Femur (tissue), 1 donor: ENCODE measurements at regions not wholly inside any gene's neighbourhood (a gene's known extent, or its start where the extent isn't known, plus 50 kb on each side); places are given as distances from the start of the nearest gene placed in this dataset.
"Not testable (repeated sequence)": the region's sequence is repeated elsewhere in the genome, so short reads cannot be mapped to it uniquely, and the experiment has no call there.

Source experiments
- DNase-seq: peaks from one replicate; pipeline ENCODE4 v3.0.0-alpha.2; 2017

DNA sequence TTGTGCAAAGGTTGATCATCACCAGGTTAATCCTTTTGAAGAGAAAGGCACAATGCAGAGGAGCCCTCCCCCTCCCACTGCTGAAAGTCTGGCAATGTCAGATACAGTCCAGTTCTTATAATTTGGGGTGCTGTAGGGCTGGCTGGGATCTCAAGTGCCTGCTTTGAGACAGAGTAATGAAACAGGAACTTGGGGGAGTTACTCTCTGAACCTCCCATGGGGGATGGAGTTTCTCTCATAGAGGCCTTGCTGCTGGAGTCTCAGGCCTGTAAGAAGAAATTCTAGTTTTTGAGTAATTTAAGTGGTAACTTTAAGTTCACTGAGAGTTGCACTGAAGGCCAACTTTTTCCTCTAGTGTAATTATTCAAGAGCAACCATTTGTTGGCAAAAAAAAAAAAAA, 410.5 kb downstream of the KCNRG start:
- no peak for DNase-seq

DNA sequence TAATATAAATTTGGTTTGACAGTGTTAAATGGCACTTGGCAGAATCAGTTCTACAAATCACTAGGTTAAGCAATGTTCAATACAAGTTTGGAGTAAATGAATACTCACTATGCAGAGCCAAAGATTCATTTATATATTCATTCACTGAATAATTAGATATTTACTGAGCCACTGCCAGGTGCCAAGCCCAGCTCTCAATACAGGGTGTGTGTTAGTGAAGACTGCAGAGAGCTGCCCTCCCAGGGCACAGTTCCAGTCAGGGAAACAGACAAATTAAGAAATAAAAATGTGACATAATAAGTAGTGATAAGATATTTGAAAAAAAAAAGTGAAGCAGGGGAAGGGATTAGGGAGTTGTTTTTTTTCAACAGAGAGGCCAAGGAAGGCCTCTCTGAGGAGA, 411.7 kb downstream of the KCNRG start:
- no peak for DNase-seq

DNA sequence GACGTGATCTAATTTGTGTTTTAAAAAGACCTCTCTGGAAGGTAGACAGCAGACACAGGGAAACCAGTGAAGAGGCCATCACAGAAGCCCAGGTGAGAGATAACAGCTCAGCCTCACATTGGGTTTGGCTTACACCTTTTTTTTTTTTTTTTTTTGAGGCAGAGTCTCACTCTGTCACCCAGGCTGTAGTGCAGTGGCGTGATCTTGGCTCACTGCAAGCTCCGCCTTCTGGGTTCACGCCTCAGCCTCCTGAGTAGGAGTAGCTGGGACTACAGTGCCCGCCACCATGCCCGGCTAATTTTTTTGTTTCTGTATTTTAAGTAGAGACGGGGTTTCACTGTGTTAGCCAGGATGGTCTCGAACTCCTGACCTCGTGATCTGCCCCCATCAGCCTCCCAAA, 412.3 kb downstream of the KCNRG start:
- DNase-seq = not testable (repeated sequence)

DNA sequence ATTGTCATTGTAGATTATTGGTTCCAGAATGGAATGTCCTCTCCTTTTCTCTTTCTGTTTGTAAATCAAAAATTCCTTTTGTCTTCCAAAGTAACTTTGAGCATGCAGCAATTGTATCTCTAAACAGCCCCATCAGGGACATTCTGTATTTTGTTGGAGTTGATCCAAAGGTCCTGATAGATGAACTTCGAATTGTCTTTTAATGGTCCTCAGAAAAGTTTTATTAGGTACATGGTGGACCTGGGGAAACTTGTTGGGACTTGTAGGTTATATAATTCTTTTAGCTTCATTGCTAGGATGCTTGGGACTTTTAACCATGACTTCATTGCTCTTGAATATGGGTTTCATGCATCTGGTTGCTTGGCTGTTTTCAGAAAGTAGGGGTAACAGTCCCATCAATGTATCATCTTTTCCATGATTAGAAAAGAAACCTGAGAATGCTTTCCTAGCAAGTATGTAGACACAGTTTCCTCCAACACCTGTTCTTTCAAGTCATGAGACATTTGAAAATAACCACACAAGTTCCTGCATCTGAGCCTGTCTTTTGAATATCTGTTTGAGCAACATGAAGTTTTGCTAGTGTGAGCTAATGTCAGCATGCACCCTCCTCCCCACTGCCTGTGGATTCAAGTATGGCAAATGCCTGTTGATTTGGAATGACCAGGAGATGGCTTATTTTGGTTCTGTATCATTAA, 413.1 kb downstream of the KCNRG start:
- DNase-seq = no peak

DNA sequence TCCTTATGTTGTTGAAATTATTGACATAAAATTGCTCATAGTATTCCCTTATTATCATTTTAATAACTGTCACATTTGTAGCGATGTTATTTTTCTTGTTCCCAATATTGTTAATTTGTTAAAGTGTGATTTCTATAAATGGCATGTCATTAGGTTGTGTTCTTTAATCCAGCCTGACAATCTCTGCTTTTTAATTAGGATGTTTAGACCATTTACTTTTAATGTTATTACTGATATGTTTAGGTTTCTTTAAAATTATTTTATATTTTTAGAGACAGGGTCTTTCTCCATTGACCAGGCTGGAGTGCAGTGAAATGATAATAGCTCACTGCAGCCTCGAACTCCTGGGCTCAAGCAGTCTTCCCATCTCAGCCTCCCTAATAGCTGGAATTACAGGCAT, 408.5 kb downstream of the DLEU7 start:
- no peak for DNase-seq

DNA sequence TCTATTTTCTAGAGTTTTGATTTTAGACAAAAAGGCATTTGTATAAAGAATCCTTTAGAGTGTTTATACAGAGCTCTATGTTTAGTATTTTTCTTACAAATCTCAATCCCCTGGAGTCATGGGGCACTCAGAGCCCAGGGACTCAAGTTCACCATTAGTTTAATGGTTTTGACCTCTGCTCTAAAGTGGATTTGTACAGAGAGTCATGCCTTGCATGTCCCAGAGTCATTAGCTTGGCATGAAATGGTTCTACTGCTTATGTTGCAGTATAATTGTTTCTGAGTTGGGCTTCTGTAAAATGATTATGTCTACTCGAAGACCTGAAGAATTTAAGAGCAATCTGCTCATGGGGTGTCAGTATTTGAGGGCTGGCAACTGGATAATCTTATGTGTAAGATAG, 406.2 kb downstream of the DLEU7 start:
- DNase-seq = no peak

DNA sequence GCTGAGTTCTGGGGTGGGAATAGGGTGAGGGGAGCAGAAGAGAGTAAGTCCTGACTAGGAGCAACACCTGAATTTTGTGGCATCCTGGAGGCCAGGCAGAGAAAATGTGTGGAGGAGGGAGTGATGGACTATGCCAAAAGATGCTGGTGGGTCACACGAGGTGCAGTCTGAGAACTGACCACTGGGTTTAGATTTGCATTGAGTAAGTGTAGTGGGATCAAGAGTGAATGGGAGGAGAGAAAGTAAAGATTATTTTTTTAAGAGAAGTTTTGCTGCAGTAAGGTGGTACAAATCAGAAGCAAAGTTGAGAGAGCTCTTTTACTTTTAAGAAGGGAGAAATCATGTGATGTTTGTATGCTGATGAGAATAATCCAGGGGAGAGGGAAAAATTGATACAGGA, 405.1 kb downstream of the DLEU7 start:
- no peak for DNase-seq

DNA sequence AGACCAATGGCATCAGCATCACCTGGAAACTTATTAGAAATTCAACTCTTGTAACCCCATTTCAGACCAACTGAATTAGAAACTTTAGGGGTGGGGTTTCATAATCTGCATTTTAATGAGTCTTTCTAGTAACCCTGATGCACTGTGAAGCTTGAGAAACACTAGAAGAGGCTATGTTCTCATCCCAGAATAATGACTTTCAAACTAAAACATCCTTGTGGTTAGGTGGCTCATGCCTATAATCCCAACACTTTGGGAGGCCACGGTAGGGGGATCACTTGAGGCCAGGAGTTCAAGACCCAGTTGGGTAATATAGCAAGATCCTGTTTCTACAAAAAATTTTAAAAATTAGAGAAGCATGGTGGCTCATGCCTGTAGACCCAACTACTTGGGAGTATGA, 402.4 kb downstream of the DLEU7 start:
- no peak for DNase-seq

DNA sequence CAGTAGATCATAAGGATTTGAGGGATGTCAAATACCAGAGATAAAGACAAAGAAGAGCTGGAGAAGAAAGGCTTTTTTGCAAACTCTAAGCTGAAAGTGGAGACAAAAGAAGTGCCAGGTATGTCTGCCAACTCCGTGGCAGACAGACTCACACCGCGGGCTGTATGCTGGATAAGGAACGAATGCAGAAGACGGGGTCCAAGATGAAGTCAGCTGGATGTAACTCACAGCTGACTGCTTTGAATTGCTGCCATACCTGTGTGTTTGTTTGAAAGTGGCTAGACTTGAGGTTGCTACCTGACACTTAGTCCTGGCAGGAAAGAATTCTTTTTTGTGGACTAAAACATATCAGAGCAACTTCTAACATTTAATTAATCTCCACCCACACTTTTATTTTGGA, 398.8 kb downstream of the DLEU7 start:
- no peak for DNase-seq

DNA sequence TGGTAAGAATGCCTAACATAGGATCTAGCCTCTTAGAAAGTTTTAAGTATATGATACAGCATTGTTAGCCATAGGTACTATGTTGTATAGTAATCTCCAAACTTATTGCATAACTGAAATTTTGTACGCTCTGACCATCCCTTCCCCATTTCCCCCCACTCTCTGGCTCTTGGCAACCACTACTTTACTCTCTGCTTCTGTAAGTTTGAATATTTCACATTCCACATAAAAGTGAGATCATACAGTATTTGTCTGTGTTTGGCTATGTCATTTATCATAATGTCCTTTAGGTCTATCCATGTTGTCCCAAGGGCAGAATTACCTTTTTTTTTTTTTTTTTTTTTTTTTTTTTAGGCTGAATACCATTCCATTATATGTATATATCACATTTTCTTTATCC, 396.9 kb downstream of the DLEU7 start:
- no peak for DNase-seq

DNA sequence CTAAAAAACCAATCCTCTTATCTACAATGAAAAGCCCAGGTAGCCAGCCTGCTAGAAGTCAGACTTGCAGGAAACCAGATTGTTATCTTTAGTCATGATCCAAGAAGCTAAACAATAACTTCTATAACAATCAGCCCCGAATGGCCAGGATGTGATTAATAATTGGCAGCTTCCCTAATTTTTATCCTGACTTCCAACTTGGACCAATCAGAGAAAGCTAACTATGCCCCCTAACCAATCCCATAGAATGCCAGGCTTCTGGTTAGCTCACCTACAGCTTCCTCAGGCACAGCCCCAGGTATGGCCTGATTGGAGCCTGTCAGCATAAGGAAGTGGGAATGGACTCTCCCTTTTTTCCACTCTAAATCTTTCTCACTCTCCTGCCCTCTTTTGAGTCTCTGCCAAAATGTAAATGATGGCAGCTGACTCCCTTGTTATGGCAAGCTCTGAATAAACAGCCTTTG, 394.9 kb downstream of the DLEU7 start:
- no peak for DNase-seq

DNA sequence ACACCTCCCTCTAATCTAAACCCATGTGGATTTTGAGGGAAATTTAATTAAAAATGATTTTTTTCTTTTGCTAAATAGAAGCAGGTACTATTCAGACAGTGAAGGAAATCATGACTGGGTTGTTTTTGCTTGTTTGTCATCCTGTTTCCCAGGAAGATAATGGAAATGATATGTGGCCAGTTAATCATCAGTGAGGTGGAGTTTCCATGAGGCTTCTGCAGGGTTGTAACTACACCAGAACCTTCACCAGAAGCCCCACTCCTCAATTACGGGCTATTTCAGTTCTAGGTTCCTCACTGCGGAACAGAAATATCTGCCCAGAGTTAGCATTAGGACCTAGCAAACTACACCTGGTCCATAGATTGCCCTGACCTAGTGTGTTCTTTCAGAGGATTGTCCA, 394.0 kb downstream of the DLEU7 start:
- no peak for DNase-seq

DNA sequence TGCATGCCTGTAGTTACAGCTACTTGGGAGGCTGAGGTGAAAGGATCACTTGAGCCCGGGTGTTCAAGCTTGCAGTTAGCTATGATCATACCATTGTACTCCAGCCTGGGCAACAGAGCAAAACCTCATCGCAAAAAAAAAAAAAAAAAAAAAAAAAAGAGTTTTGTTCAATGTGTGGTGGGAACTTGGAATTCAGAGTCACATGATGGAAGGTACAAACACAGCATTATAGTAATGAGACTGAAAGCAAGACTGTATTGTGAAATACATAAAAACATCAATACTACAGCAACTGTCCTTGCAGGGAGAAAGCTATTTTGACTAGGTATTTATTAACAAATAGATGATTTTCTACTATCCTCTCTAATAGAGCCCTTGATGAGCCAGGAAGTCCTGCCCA, 393.2 kb downstream of the DLEU7 start:
- no peak for DNase-seq

DNA sequence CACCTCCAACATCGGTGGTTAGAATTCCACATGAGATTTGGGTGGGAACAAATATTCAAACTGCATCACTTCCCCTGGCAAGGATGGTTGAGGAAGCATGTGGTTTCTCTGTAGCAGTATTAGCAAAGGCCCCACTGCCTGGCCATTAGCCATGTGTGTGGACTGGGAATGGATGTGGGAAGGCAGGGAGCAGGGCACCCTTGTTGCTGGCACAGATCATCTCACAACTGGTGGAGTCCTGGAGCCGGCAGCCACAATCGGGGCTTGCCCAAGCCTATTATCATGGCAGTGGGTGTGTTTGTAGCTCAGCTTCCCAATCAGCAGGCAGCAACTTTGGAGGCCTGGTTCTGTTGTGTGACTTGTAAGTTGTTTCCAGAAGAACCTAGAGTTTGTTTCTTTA, 391.9 kb downstream of the DLEU7 start:
- DNase-seq = no peak

DNA sequence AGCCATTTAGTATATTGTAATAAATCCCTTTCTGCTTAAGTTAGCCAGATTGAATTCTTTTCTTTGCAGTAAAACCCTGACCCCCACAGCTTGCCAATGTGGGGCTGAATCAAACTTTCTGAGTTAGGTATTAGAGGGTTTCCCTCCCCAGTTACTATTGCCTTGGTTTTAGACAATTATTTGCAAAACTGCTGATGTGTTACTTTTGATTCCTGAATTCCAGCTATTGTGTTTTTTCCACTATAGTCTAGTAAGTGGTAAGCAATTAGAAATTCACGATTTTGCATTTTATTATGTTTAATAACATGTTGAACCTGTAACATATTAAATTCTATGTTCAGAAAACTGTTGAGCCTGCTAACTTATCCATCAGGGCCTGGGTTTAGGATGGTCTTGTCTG, 391.5 kb downstream of the DLEU7 start:
- no peak for DNase-seq

DNA sequence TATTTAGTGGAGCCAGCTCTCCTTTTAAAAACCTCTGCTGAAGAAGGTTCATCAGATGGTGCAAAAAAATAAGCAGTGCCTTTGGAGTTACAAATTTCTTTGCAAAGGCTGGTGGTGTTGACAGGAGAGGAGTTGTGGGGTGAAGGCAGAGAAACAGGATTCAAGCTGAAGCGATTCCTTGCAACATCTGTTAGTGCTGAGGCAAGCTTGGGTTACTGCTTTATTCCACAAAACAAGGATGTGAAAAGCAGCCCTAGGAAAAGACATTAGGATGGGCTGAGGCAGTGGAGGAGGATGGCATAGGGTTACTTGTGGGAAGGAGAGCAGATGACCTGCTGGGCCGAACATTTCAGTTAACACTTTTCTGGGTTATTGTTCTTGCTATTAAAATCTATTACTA, 390.7 kb downstream of the DLEU7 start:
- peak; percentile 31 for DNase-seq

DNA sequence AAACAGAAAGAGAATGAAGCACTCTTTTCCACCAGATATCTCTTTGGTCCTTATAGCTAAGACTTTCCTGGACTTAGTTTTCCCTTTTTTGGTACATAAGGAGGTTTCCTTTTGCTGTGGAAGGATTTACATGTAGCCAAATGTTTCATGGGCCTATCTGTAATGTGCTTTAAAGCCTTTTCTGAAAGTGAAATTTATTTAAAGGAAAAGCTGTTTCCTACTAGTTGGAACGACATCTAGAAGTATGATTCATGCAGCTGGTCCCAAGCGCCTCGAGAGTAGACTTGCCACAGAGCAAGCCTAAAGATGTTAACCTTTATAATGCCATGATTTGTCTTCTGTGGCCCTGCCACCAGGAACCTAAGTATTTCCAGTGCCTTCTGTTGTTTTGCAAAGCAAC, 390.3 kb downstream of the DLEU7 start:
- peak; percentile 33 for DNase-seq

DNA sequence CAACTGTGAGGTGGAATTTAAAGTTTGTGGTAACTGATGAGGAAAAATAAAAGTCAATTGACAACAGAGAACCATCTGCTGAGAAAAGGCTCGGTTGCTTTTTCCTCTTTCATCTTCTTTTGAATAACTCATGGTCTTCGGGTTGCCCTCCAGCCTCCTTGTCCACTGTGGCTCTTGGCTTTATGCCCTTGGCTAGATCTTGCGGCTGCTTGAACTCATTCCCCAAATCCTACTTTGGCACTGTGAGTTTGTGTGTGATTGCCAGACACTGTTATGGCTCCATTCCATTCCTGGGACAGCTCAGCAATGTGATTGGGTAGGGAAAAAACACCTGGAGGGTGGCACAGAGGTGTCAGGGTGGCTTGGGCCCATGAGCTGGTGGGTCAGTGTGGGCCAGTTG, 387.4 kb downstream of the DLEU7 start:
- no peak for DNase-seq

DNA sequence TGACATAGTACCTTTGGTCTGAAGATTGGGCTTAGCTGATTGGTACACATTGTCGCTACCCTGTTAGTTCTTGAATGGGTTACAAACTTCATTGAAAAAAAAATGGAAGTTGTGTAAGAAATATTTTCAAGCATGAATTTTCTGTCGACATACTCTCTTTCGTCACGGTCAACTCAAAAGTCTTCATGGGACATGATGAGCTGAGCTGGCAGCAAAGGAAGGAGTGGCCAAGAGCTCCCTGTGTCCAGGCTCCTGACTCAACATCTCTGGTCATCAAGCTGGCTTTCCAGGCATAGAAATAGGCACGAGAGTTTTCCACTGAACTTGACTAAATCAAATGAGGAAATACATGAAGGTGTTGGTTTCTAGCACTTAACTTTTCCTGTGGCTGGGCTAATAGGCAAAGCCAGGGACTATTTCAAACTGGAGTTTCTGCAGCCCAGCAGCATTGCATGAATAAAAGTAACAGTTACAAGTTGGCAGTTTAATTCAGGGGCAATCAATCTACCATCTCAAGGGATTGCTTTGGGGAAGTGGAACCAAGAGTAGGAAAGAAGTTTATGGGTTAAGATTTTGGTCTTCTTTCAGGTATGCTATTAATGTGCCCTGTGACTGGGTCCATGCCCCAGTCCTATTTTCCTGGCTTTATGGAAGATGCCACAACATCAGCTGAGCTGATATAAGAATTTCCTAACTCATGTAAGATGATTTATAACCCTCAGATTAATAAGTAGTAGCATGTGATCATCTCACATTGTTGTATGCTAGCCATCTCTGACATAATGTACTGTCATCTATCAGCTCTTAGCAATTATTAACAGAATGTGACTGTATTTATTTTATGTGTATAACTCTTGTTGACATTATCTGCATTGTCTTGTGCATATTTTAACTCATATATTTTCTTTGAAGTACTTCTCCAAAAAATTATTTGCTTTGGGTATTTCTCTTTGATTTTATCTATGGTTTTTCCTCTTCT, 385.8 kb downstream of the DLEU7 start:
- no peak for DNase-seq

DNA sequence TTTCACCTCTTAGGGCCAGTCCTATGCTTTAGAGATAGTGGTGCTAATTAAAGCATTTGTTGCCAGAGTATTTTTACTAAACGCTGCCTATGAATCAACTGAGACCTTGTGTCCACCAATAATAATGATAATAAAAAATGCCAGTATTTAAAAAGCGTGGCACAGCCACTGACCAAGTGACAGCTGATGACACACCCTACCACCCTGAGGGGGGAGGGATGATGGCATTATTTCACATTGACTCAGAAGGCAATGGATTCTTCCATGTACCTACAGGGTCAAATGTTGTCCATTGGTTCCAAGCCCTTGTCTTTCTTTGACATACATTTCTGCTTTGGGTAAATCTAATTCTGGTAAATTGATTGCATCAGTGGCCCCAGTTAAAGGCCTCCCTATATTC, 384.4 kb downstream of the DLEU7 start:
- no peak for DNase-seq

DNA sequence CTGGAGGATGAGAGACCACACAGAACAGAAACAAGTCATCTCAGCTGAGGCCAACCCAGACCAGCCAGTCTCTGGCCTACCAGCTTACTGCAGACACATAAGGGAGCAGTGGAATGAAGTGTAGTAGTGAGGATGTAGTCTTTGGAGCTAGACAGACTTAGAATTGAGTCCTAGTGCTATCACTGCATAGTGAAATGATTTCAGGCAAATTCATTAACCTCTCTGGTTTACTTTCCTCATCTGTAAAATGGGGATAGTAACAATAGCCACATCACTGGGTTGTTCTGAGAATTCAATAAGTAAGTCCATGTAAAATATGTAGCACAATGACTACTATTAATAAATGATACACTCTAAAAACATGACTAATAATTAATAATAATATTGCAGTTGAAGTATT, 383.8 kb downstream of the DLEU7 start:
- DNase-seq = no peak

DNA sequence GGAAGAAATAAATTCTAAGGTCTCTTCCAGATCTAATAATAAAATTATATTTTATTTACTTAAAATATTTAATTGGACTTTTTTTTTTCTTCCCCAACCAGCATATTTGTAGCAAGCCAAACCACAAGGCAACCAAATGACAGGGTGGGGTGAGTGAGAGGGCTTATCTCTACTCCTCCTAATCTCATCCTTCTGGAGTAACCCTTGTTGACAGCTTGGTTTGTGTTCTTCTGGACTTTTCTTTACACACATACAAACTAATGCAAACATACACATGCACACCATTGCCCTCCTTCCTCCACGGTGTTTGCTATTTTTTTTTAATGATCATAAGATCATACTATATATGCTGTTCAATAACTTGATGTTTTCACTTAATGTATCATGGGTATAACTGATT, 383.1 kb downstream of the DLEU7 start:
- DNase-seq = no peak

DNA sequence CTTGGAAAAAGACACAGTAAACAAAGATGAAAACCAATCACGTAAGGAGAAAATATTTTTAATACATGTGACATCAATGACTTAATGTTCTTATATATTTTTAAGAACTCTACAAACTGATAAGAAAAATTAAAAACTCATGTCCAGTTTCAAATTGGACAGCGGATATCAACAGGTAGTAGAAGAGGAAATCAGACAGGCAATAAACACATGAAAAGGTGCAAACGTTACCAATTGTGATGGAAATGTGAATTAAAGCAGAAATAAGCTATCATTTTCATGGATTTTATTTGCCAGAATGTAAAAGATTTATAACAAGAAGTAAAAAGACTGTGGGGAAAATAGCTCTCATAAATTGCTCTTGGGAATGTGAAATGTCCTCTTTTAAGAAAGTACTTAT, 382.3 kb downstream of the DLEU7 start:
- no peak for DNase-seq

DNA sequence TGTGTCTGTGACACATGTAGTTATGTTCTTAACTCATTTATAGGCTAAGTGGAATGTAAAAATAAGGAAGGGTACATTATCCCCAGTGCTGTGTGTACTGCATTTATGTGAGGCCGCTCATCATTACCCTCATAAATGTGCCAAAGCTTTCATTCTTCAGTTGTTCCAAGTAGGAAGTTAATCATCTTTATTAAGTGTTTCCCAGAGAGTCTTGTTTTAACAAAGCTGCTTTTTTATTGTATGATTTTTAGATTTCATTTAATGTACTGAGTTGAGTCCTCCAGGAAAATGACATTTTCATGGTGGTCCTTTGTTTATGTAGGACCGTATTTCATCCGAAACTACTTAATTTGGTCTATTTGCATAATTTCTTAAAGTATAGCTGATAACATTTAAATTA, 379.8 kb downstream of the DLEU7 start:
- DNase-seq = no peak
